GM23248 (cell line): ENCODE measurements at regions not wholly inside any gene's neighbourhood (a gene's known extent, or its start where the extent isn't known, plus 50 kb on each side); places are given as distances from the start of the nearest gene placed in this dataset.

ENCODE experiments used
- DNase-seq: peaks from one replicate; pipeline ENCODE4 v3.0.0-alpha.2; 2015
- H2AFZ ChIP-seq: fragments of 200-600 bp; sonication (generic); 2 replicates; pipeline ENCODE4 v1.6.1; 2016; ENCODE audit warnings: antibody characterized with exemption
- H3F3A ChIP-seq: fragments of 200-600 bp; sonication (generic); 2 replicates; pipeline ENCODE4 v1.6.1; 2016; ENCODE audit warnings: mild to moderate bottlenecking, antibody characterized with exemption, mixed run types; ENCODE audit not compliant: insufficient read depth
- H3K27ac ChIP-seq: fragments of 200-600 bp; sonication (generic); 2 replicates; pipeline ENCODE4 v1.5.1; 2016; ENCODE audit warnings: mild to moderate bottlenecking
- H3K27me3 ChIP-seq: fragments of 200-600 bp; sonication (generic); replicated peaks from 2 replicates; pipeline ENCODE4 v1.6.1; 2016; ENCODE audit warnings: mild to moderate bottlenecking; ENCODE audit not compliant: insufficient read depth
- H3K36me3 ChIP-seq: fragments of 200-600 bp; sonication (generic); 2 replicates; pipeline ENCODE4 v1.6.1; 2016; ENCODE audit warnings: low read depth, mild to moderate bottlenecking
- H3K4me1 ChIP-seq: fragments of 200-600 bp; sonication (generic); 2 replicates; pipeline ENCODE4 v1.6.1; 2016; ENCODE audit warnings: mild to moderate bottlenecking; ENCODE audit not compliant: insufficient read depth
- H3K4me2 ChIP-seq: fragments of 200-600 bp; sonication (generic); one replicate; pipeline ENCODE4 v1.6.1; 2016; ENCODE audit warnings: mild to moderate bottlenecking; ENCODE audit not compliant: unreplicated experiment
- H3K4me3 ChIP-seq: fragments of 200-600 bp; sonication (generic); 2 replicates; pipeline ENCODE4 v1.5.1; 2016; ENCODE audit warnings: mild to moderate bottlenecking
- H3K79me2 ChIP-seq: fragments of 200-600 bp; sonication (generic); 2 replicates; pipeline ENCODE4 v1.6.1; 2016; ENCODE audit warnings: mild to moderate bottlenecking; ENCODE audit not compliant: insufficient read depth
- H3K9ac ChIP-seq: fragments of 200-600 bp; sonication (generic); 2 replicates; pipeline ENCODE4 v1.6.1; 2016; ENCODE audit warnings: mild to moderate bottlenecking
- H3K9me2 ChIP-seq: fragments of 200-600 bp; sonication (generic); 2 replicates; pipeline ENCODE4 v1.6.1; 2016; ENCODE audit warnings: mixed run types, mild to moderate bottlenecking, moderate library complexity; ENCODE audit not compliant: insufficient read depth
- H3K9me3 ChIP-seq: fragments of 200-600 bp; sonication (generic); one replicate; pipeline ENCODE4 v1.6.1; 2017; ENCODE audit warnings: low read depth
- H4K20me1 ChIP-seq: fragments of 200-600 bp; sonication (generic); 2 replicates; pipeline ENCODE4 v1.6.0; 2016; ENCODE audit not compliant: insufficient read depth
- EZH2 ChIP-seq: fragments of 200-600 bp; sonication (generic); IDR thresholded peaks from 2 replicates; pipeline ENCODE4 v1.6.1; 2018; ENCODE audit warnings: antibody characterized with exemption, mild to moderate bottlenecking; ENCODE audit not compliant: insufficient read depth, poor library complexity, severe bottlenecking
- EZH2phosphoT487 ChIP-seq: fragments of 200-600 bp; sonication (generic); IDR thresholded peaks from 2 replicates; pipeline ENCODE4 v1.6.1; 2018; ENCODE audit warnings: antibody characterized with exemption, moderate library complexity, mild to moderate bottlenecking, low read depth; ENCODE audit not compliant: insufficient read depth
- WGBS, 2 experiments: methylation state at CpG; one replicate each; pipeline ENCODE4 v1.1.6; 2015 to 2017; ENCODE audit warnings: low lambda C conversion rate in 2 of 2, low coverage in 1 of 2; ENCODE audit errors: missing lambda C conversion rate in 2 of 2; 5-methylcytosine and 5-hydroxymethylcytosine counted together
- in situ Hi-C: fragments of 300-500 bp; cut with MboI; formaldehyde crosslinking; loops from 2 replicates; pipeline ENCODE4 v1.15.0; 2020

DNA sequence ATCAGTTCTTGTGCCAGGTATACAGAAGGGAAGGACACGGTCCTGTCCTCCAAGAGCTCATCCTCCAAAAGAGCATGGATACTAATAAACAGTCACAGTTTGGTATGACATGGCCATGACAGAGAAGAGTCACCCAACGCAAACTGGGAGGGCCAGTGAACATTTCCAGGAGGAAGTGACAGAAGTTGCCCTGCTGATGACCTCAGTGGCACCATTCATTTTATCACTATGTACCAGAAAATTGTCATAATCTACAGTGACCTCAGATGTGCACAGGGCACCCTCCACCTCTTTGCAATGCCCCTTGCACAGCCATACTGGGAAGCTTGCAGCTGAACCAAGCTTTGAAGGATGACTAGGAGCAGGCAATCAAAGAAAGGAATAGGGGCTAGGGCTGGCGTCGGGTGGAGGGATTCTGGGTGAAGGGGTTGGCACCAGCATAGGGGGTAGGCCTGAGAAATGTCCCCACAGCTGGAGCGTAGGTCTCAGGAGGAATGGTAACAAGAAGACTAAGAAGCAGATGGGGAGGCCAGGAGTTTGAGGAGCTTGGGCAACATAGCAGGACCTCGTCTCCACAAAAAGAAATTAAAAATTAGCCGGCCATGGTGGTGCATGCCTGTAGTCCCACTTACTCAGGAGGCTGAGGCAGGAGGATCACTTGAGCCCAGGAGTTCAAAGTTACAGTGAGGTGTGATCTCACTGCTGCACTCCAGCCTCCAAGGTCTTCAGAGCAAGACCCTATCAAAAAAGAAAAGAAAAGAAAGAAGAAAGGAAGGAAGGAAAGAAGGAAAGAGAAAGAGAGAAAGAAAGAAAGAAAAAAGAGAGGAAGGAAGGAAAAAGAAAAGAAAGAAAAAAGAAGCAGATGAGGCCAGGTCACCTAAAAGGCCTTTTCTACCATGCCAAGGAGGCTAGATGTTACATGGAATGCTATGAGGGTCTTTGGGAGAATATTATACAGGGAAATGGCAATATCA is 65.3 kb upstream of the SNX9 start:
- H3K9me3 ChIP-seq: no peaks in the 10 kb centered on the region
- H3K9ac ChIP-seq: no peak overlapping the region
- H2AFZ ChIP-seq: no peak overlapping the region
- no peaks in the 10 kb centered on the region for H3K9me2 ChIP-seq
- DNase-seq: no peak
- in situ Hi-C loops: loop anchor here (25.0 kb wide), 1 partner anchor 305 kb away; no protein-coding TSS in a partner anchor
- TF ChIP-seq EZH2phosphoT487 (no peak), EZH2 (no peak)
- no peak overlapping the region for H3K27ac ChIP-seq
- H3K4me1 ChIP-seq: peaks cover 41% of the 10 kb centered on the region
- H3K4me2 ChIP-seq: no peak overlapping the region
- no peak overlapping the region for H3K4me3 ChIP-seq
- 88 to 92% methylated on average over 7 of the region's 7 CpGs for WGBS, 2 experiments
- H3F3A ChIP-seq: peaks cover 25% of the 10 kb centered on the region
- H3K36me3 ChIP-seq: no peaks in the 10 kb centered on the region
- H3K79me2 ChIP-seq: no peaks in the 10 kb centered on the region
- H4K20me1 ChIP-seq: no peaks in the 10 kb centered on the region
- no peaks in the 10 kb centered on the region for H3K27me3 ChIP-seq

DNA sequence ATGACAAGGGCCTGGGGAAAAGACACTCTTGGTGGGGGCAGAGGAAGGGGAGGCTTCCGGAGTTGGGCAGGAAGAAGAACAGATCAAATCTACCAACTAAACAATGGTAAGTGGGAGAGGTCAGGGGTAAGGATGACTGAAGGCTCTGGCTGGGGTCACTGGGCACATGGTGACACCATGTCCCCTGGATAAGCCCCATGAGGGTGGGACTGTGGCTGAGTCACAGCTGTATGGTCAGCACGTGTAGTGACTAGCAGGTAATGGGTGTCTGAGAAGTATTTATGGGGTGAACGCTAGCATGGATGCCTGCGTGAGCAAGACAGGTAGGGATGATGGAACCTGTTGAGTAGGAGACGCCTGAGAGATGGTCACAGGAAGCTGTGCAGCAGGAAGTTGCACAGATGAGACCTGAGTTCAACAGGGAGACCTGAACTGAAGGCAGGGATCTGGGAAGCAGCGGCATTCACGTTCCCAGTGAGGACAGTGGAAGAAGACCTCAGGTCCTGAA is 64.5 kb upstream of the SNX9 start:
- H4K20me1 ChIP-seq: no peaks in the 10 kb centered on the region
- WGBS, 2 experiments: 92 to 93% methylated on average over 7 of the region's 7 CpGs
- in situ Hi-C loops: loop anchor here (25.0 kb wide), 1 partner anchor 304 kb away; no protein-coding TSS in a partner anchor
- no peaks in the 10 kb centered on the region for H3K36me3 ChIP-seq
- H3K4me3 ChIP-seq: no peak overlapping the region
- no peak overlapping the region for H2AFZ ChIP-seq
- H3K9me3 ChIP-seq: no peaks in the 10 kb centered on the region
- no peak overlapping the region for H3K4me2 ChIP-seq
- no peak overlapping the region for H3K9ac ChIP-seq
- H3F3A ChIP-seq: peaks cover 34% of the 10 kb centered on the region
- peaks cover 49% of the 10 kb centered on the region for H3K4me1 ChIP-seq
- H3K27me3 ChIP-seq: no peaks in the 10 kb centered on the region
- H3K9me2 ChIP-seq: no peaks in the 10 kb centered on the region
- TF ChIP-seq EZH2phosphoT487 (no peak), EZH2 (no peak)
- no peak overlapping the region for H3K27ac ChIP-seq
- no peaks in the 10 kb centered on the region for H3K79me2 ChIP-seq
- no peak for DNase-seq

DNA sequence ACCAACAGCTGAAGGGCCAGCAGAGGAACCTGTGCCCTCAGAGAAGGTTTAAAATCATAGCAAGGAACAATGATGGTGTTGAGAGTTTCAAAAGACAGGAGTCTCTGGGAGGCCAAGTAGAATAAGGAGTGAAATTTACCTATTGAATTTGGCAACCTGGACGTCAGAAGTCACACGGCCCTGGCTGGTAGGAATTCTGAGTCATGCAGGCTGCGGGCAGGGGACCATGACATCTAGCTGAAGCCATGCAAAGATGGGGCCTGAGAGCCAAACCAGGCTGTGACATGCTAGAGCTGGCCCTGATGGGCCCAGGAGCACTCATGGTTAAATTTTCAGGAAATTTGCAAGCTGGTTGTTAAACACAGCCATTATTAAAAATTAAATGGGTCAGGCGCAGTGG is 64.0 kb upstream of the SNX9 start:
- no peaks in the 10 kb centered on the region for H4K20me1 ChIP-seq
- no peak for DNase-seq
- no peaks in the 10 kb centered on the region for H3K79me2 ChIP-seq
- no peaks in the 10 kb centered on the region for H3K9me2 ChIP-seq
- peaks cover 54% of the 10 kb centered on the region for H3K4me1 ChIP-seq
- H3K4me2 ChIP-seq: no peak overlapping the region
- no peak overlapping the region for H3K9ac ChIP-seq
- in situ Hi-C loops: loop anchor here (25.0 kb wide), 1 partner anchor 303 kb away; no protein-coding TSS in a partner anchor
- H3K27me3 ChIP-seq: no peaks in the 10 kb centered on the region
- no peak overlapping the region for H3K4me3 ChIP-seq
- H3K36me3 ChIP-seq: no peaks in the 10 kb centered on the region
- 97% methylated on average over 4 of the region's 4 CpGs for WGBS, 2 experiments
- no peaks in the 10 kb centered on the region for H3K9me3 ChIP-seq
- no peak for TF ChIP-seq EZH2phosphoT487
- no peak for TF ChIP-seq EZH2
- no peak overlapping the region for H3K27ac ChIP-seq
- peaks cover 38% of the 10 kb centered on the region for H3F3A ChIP-seq
- H2AFZ ChIP-seq: no peak overlapping the region

DNA sequence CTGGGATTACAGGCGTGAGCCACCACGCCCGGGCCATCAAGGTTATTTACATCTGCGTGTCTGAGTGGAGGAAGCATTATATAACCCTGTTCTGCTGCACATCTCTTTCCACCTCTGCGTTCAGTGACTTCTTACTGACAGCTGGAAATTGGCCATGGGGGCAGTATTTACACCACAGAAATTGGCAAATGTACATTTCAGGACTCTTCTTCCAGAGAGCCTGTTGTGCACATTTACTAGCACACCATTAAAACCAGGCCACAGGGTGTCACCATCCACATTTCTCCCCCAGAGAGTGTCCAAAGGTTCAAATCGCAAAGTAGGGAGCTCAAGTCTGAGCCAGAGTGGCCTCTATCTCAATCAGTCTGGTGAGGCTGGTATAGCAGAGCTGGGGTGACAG is 62.9 kb upstream of the SNX9 start:
- Histone ChIP-seq H3K4me1 (peaks cover 60% of the 10 kb centered on the region), H3F3A (peaks cover 44% of the 10 kb centered on the region), H3K9me3 (no peaks in the 10 kb centered on the region), H3K79me2 (no peaks in the 10 kb centered on the region), H3K4me3 (0 out of 2 replicates have a peak overlapping the region, but pooled peaks have one; percentile 57), H3K27me3 (no peaks in the 10 kb centered on the region), H3K27ac (peak overlapping the region; percentile 95), H3K4me2 (peak overlapping the region; percentile 78), H3K36me3 (no peaks in the 10 kb centered on the region), H3K9me2 (no peaks in the 10 kb centered on the region), H4K20me1 (no peaks in the 10 kb centered on the region), H3K9ac (peak overlapping the region; percentile 79), H2AFZ (peak overlapping the region; percentile 21; the same call in 1 of the 2 replicates)
- WGBS, 2 experiments: 82 to 93% methylated on average over 6 of the region's 6 CpGs
- in situ Hi-C loops: loop anchor here (25.0 kb wide), 1 partner anchor 302 kb away; no protein-coding TSS in a partner anchor
- TF ChIP-seq EZH2 (no peak), EZH2phosphoT487 (no peak)
- no peak for DNase-seq
